ENCODE measurements at regions not wholly inside any gene's neighbourhood (a gene's known extent, or its start where the extent isn't known, plus 50 kb on each side); places are given as distances from the start of the nearest gene placed in this dataset.
A peak's percentile ranks its signal among the peaks of the same experiment; 100 is the strongest.

DNA sequence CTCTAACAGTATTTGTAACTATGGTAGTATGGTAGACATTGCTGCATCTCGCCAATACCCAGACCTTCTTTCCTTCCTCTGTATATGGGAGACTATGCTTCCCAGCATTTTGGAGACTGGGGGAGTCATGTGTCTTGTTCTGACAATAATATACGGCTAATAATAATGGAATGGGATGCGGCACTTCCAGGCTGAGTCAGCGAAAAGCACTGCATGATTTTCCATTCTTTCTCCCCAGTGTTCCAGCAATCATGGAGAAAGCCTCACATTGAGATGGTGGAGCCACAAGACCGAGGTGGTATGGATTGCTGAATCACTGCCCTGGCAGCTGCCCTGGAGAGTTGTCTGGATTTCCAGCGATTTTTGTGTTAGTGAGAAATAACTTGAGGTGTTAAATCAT is 77.1 kb upstream of the FIBIN start:
- H3K79me1 ChIP-seq (replicated peaks; ENCODE audit: low read length, poor library complexity, severe bottlenecking) = no peaks in the 10 kb centered on the region
- no peak overlapping the region for H2AK5ac ChIP-seq (ENCODE audit: low read length, severe bottlenecking)
- no peaks in the 10 kb centered on the region for H3K36me3 ChIP-seq (ENCODE audit: control insufficient read depth in 1 of 2, insufficient read depth in 2 of 2, low read depth in 1 of 2, low read length in 2 of 2)
- 95% methylated on average over 5 of the region's 6 CpGs for WGBS
- peaks cover 12% of the 10 kb centered on the region for H3K9me3 ChIP-seq (ENCODE audit: control insufficient read depth, low read length)
- no peaks in the 10 kb centered on the region for H3K27me3 ChIP-seq (ENCODE audit: control insufficient read depth in 1 of 2, insufficient read depth in 1 of 2, low read length in 2 of 2)
- no peak for DNase-seq
- no peaks in the 10 kb centered on the region for H3K4me1 ChIP-seq (ENCODE audit: control insufficient read depth, insufficient read depth, low read depth, low read length)
- no peak overlapping the region for H3K9ac ChIP-seq (ENCODE audit: low read length)
- no peak overlapping the region for H4K8ac ChIP-seq (ENCODE audit: low read length)
- H2AFZ ChIP-seq (ENCODE audit: low read depth, low read length) = no peak overlapping the region
- no peak overlapping the region for H3K4me2 ChIP-seq (ENCODE audit: low read length, poor library complexity, severe bottlenecking)
- no peak overlapping the region for H4K91ac ChIP-seq (ENCODE audit: low read length)
- H3K4me3 ChIP-seq (ENCODE audit: insufficient read depth in 1 of 2, low read depth in 1 of 2, low read length in 2 of 2) = no peak overlapping the region
- H2BK120ac ChIP-seq (ENCODE audit: low read depth, low read length) = no peak overlapping the region
- H2BK12ac ChIP-seq (ENCODE audit: low read length in 2 of 2) = no peak overlapping the region
- H3K18ac ChIP-seq (ENCODE audit: low read depth in 1 of 2, low read length in 2 of 2) = no peak overlapping the region
- H3K4ac ChIP-seq (ENCODE audit: low read depth in 1 of 2, low read length in 2 of 2) = no peak overlapping the region
- no peak overlapping the region for H3K27ac ChIP-seq (ENCODE audit: low read length, poor library complexity, severe bottlenecking)
- no peak overlapping the region for H2BK15ac ChIP-seq (ENCODE audit: low read depth, poor library complexity, severe bottlenecking)
- H3K14ac ChIP-seq (ENCODE audit: low read length in 2 of 2) = no peak overlapping the region
- no peak overlapping the region for H3K23ac ChIP-seq (ENCODE audit: low read length in 2 of 2)
- no peak overlapping the region for H2BK5ac ChIP-seq (ENCODE audit: low read depth, low read length, poor library complexity, severe bottlenecking)

DNA sequence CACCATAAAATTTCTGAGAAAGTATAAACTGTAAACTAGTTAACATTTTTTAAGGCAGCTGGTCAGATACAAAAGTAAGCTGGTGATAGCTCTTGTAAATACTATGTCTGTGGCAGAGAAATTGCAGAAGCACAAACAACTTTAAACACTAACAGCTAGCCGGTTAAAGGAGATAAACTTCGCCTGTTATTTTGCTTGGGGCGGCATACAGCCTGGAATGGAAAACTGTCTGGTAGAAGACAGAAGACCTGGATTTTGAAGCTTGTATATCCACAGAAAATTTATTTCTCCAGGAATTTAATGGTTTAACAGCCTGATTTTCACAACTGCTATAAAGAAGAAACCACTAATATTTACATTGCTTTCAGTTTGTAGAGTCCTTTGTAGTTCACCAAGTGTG is 65.3 kb upstream of the FIBIN start:
- Histone ChIP-seq H3K23ac (ENCODE audit: low read length in 2 of 2) (no peak overlapping the region), H2BK15ac (ENCODE audit: low read depth, poor library complexity, severe bottlenecking) (no peak overlapping the region), H4K8ac (ENCODE audit: low read length) (no peak overlapping the region), H2BK120ac (ENCODE audit: low read depth, low read length) (no peak overlapping the region), H3K4me3 (ENCODE audit: insufficient read depth in 1 of 2, low read depth in 1 of 2, low read length in 2 of 2) (no peak overlapping the region), H3K9me3 (ENCODE audit: control insufficient read depth, low read length) (peaks cover 7% of the 10 kb centered on the region), H3K4me1 (ENCODE audit: control insufficient read depth, insufficient read depth, low read depth, low read length) (no peaks in the 10 kb centered on the region), H2BK12ac (ENCODE audit: low read length in 2 of 2) (no peak overlapping the region), H3K27me3 (ENCODE audit: control insufficient read depth in 1 of 2, insufficient read depth in 1 of 2, low read length in 2 of 2) (no peaks in the 10 kb centered on the region), H3K4me2 (ENCODE audit: low read length, poor library complexity, severe bottlenecking) (no peak overlapping the region), H3K79me1 (replicated peaks; ENCODE audit: low read length, poor library complexity, severe bottlenecking) (no peaks in the 10 kb centered on the region), H3K4ac (ENCODE audit: low read depth in 1 of 2, low read length in 2 of 2) (no peak overlapping the region), H3K18ac (ENCODE audit: low read depth in 1 of 2, low read length in 2 of 2) (no peak overlapping the region), H3K9ac (ENCODE audit: low read length) (no peak overlapping the region), H3K36me3 (ENCODE audit: control insufficient read depth in 1 of 2, insufficient read depth in 2 of 2, low read depth in 1 of 2, low read length in 2 of 2) (no peaks in the 10 kb centered on the region), H3K14ac (ENCODE audit: low read length in 2 of 2) (no peak overlapping the region), H3K27ac (ENCODE audit: low read length, poor library complexity, severe bottlenecking) (no peak overlapping the region), H2BK5ac (ENCODE audit: low read depth, low read length, poor library complexity, severe bottlenecking) (no peak overlapping the region), H2AFZ (ENCODE audit: low read depth, low read length) (no peak overlapping the region), H4K91ac (ENCODE audit: low read length) (no peak overlapping the region), H2AK5ac (ENCODE audit: low read length, severe bottlenecking) (no peak overlapping the region)
- peak; percentile 55 for DNase-seq
- WGBS = no CpG with 5 or more reads among the region's 3 CpGs

DNA sequence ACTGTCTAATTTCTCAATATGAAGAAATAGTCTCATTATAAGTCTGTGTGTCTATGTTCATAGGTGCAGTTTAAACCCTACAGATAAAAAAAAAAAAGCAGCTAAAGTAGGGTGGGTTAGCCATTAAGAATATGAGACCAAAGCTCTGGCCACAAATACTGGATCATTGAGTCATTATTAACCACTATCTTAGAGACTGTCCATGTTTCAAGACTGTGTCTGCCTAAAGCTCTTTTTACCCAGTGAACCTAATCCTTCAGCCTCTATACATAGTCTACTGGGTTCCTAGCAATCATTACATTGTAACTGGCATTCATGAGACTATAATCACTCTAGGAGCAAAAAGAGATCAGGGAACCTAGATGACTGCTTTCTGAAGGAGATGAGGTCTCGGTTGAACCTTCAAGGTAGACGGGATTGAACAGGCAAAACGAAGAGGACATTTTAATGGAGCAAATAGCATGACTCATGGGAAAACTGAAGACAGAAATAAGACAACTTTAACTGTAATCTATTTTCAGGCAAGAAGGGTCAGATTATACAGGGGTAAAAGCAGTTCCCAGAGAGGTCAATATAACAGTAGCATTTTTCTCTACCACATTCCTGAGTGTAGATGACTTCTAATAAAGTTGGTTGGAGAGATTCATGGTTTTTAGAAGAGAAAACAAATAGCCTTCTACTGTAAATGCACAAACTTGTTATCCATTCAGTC is 64.0 kb upstream of the FIBIN start:
- Histone ChIP-seq H3K4me1 (ENCODE audit: control insufficient read depth, insufficient read depth, low read depth, low read length) (no peaks in the 10 kb centered on the region), H2AFZ (ENCODE audit: low read depth, low read length) (no peak overlapping the region), H3K79me1 (replicated peaks; ENCODE audit: low read length, poor library complexity, severe bottlenecking) (no peaks in the 10 kb centered on the region), H3K23ac (ENCODE audit: low read length in 2 of 2) (no peak overlapping the region), H3K14ac (ENCODE audit: low read length in 2 of 2) (no peak overlapping the region), H3K9me3 (ENCODE audit: control insufficient read depth, low read length) (peaks cover 3% of the 10 kb centered on the region), H3K4me2 (ENCODE audit: low read length, poor library complexity, severe bottlenecking) (no peak overlapping the region), H3K4ac (ENCODE audit: low read depth in 1 of 2, low read length in 2 of 2) (peak overlapping the region in 1 of 2 experiments; percentile 63), H3K27me3 (ENCODE audit: control insufficient read depth in 1 of 2, insufficient read depth in 1 of 2, low read length in 2 of 2) (no peaks in the 10 kb centered on the region), H4K91ac (ENCODE audit: low read length) (no peak overlapping the region), H4K8ac (ENCODE audit: low read length) (peak overlapping the region; percentile 12), H2BK120ac (ENCODE audit: low read depth, low read length) (no peak overlapping the region), H2BK5ac (ENCODE audit: low read depth, low read length, poor library complexity, severe bottlenecking) (no peak overlapping the region), H3K4me3 (ENCODE audit: insufficient read depth in 1 of 2, low read depth in 1 of 2, low read length in 2 of 2) (no peak overlapping the region), H2AK5ac (ENCODE audit: low read length, severe bottlenecking) (no peak overlapping the region), H3K9ac (ENCODE audit: low read length) (no peak overlapping the region), H3K27ac (ENCODE audit: low read length, poor library complexity, severe bottlenecking) (no peak overlapping the region), H3K36me3 (ENCODE audit: control insufficient read depth in 1 of 2, insufficient read depth in 2 of 2, low read depth in 1 of 2, low read length in 2 of 2) (no peaks in the 10 kb centered on the region), H2BK12ac (ENCODE audit: low read length in 2 of 2) (peak overlapping the region; percentile 11 to 54), H3K18ac (ENCODE audit: low read depth in 1 of 2, low read length in 2 of 2) (no peak overlapping the region), H2BK15ac (ENCODE audit: low read depth, poor library complexity, severe bottlenecking) (no peak overlapping the region)
- WGBS = 94% methylated on average over 3 of the region's 3 CpGs
- peak; percentile 51 for DNase-seq

DNA sequence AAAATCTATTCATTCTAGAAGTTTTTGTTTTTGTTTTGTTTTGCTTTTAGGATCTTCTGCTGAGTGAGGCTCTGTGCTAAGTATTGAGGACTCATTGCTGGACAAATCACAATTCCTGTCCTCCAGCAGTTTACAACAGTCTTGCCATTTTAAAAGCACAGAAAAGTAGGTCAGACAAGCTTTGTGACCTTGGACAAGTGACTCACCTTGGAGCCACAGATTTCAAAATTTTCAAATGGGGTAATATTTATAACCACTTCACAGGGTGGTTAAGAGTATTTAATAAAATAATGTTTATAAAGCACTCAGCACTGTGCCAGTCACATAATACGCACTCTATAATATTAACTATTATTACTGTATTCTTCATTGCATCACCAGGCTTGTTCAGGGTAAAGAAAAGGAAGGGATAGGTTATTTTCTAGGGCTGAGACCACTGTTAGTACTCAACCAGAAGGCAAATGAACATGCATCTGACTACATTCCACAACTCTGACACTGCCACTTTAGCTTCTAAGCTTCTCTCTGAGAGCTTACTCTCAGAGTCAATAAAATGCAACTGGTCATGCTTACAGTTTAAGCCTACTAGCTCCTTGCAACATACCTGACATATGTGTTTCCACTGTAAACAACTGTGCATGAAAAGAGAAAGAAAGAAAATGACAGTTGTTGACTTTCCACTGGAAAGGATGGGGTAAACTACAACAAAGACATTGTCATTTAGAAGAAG is 63.2 kb upstream of the FIBIN start:
- Histone ChIP-seq H3K27me3 (ENCODE audit: control insufficient read depth in 1 of 2, insufficient read depth in 1 of 2, low read length in 2 of 2) (no peaks in the 10 kb centered on the region), H3K4ac (ENCODE audit: low read depth in 1 of 2, low read length in 2 of 2) (peak overlapping the region in 1 of 2 experiments; percentile 50), H3K4me3 (ENCODE audit: insufficient read depth in 1 of 2, low read depth in 1 of 2, low read length in 2 of 2) (no peak overlapping the region), H3K18ac (ENCODE audit: low read depth in 1 of 2, low read length in 2 of 2) (no peak overlapping the region), H4K91ac (ENCODE audit: low read length) (no peak overlapping the region), H3K9me3 (ENCODE audit: control insufficient read depth, low read length) (peaks cover 3% of the 10 kb centered on the region), H3K27ac (ENCODE audit: low read length, poor library complexity, severe bottlenecking) (no peak overlapping the region), H2BK120ac (ENCODE audit: low read depth, low read length) (no peak overlapping the region), H2BK12ac (ENCODE audit: low read length in 2 of 2) (no peak overlapping the region), H3K36me3 (ENCODE audit: control insufficient read depth in 1 of 2, insufficient read depth in 2 of 2, low read depth in 1 of 2, low read length in 2 of 2) (no peaks in the 10 kb centered on the region), H3K4me1 (ENCODE audit: control insufficient read depth, insufficient read depth, low read depth, low read length) (no peaks in the 10 kb centered on the region), H4K8ac (ENCODE audit: low read length) (no peak overlapping the region), H3K9ac (ENCODE audit: low read length) (peak overlapping the region; percentile 8), H2AFZ (ENCODE audit: low read depth, low read length) (no peak overlapping the region), H2BK5ac (ENCODE audit: low read depth, low read length, poor library complexity, severe bottlenecking) (no peak overlapping the region), H3K23ac (ENCODE audit: low read length in 2 of 2) (no peak overlapping the region), H3K4me2 (ENCODE audit: low read length, poor library complexity, severe bottlenecking) (no peak overlapping the region), H2BK15ac (ENCODE audit: low read depth, poor library complexity, severe bottlenecking) (no peak overlapping the region), H2AK5ac (ENCODE audit: low read length, severe bottlenecking) (no peak overlapping the region), H3K14ac (ENCODE audit: low read length in 2 of 2) (no peak overlapping the region), H3K79me1 (replicated peaks; ENCODE audit: low read length, poor library complexity, severe bottlenecking) (no peaks in the 10 kb centered on the region)
- peak; percentile 92 for DNase-seq
- WGBS = no CpG with 5 or more reads among the region's 1 CpG

Data from mesenchymal stem cell (in vitro differentiated cells and primary cell).